Cardiac muscle cell (in vitro differentiated cells and primary cell): ENCODE measurements at regions not wholly inside any gene's neighbourhood (a gene's known extent, or its start where the extent isn't known, plus 50 kb on each side); places are given as distances from the start of the nearest gene placed in this dataset.

Experiments used
- DNase-seq, 2 donors: peaks; one replicate each; pipeline versions ENCODE4 v3.0.0 to v3.0.0-alpha.2; 2010 to 2017; ENCODE audit warnings: low read depth in 1 of 2, low spot score in 1 of 2
- H3K27ac ChIP-seq: fragments of 200-600 bp; sonication (generic); 2 replicates; pipeline ENCODE4 v1.5.1; 2016
- H3K27me3 ChIP-seq: fragments of 200-600 bp; sonication (generic); 2 replicates; pipeline ENCODE4 v1.6.0; 2016; ENCODE audit warnings: control low read depth
- H3K36me3 ChIP-seq: fragments of 200-600 bp; sonication (generic); 2 replicates; pipeline ENCODE4 v1.5.1; 2016; ENCODE audit warnings: control low read depth
- H3K4me1 ChIP-seq: fragments of 200-600 bp; sonication (generic); 2 replicates; pipeline ENCODE4 v1.8.1; 2017; ENCODE audit warnings: low read depth, mild to moderate bottlenecking, mixed run types
- H3K4me3 ChIP-seq: fragments of 200-600 bp; sonication (generic); 2 replicates; pipeline ENCODE4 v1.5.1; 2016; ENCODE audit warnings: mild to moderate bottlenecking
- H3K9me3 ChIP-seq: fragments of 200-600 bp; sonication (generic); 2 replicates; pipeline ENCODE4 v1.5.1; 2017; ENCODE audit warnings: low read depth, mild to moderate bottlenecking, control low read depth
- TF ChIP-seq, protein P1 (sequence below): IDR thresholded peaks from 2 replicates; pipeline ENCODE4 v1.5.1; 2012; ENCODE audit warnings: low read depth, mild to moderate bottlenecking, low read length

DNA sequence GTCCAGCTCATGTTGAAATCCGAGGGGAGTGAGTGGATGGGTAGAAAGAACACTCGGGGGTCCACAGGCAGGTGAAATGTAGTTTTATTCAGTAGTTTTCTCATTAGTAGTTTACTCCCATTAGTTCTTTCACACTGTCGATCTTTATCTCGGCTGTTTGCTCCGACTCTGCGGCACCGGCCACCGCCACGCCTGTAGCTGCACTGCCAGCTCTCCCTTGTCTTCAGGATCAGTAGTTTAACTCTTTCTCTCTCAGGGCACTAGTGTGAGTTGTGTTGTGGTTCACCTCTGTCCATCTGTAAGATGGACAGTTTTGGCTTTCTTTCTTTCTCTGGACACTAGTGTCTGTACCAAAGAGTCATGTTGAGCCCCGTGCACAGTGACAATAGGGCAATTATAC, 195.7 kb downstream of the LMBRD1 start:
- Histone ChIP-seq H3K36me3 (no peaks in the 10 kb centered on the region), H3K4me1 (no peaks in the 10 kb centered on the region), H3K27me3 (no peaks in the 10 kb centered on the region), H3K27ac (no peak overlapping the region), H3K9me3 (no peaks in the 10 kb centered on the region), H3K4me3 (no peak overlapping the region)
- DNase-seq, result no peak
- TF ChIP-seq, protein P1, sequence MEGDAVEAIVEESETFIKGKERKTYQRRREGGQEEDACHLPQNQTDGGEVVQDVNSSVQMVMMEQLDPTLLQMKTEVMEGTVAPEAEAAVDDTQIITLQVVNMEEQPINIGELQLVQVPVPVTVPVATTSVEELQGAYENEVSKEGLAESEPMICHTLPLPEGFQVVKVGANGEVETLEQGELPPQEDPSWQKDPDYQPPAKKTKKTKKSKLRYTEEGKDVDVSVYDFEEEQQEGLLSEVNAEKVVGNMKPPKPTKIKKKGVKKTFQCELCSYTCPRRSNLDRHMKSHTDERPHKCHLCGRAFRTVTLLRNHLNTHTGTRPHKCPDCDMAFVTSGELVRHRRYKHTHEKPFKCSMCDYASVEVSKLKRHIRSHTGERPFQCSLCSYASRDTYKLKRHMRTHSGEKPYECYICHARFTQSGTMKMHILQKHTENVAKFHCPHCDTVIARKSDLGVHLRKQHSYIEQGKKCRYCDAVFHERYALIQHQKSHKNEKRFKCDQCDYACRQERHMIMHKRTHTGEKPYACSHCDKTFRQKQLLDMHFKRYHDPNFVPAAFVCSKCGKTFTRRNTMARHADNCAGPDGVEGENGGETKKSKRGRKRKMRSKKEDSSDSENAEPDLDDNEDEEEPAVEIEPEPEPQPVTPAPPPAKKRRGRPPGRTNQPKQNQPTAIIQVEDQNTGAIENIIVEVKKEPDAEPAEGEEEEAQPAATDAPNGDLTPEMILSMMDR, result no peak

GRCh38 chr6:69594405-69594804, 202.4 kb downstream of the LMBRD1 start:
- Histone ChIP-seq H3K27me3 (no peaks in the 10 kb centered on the region), H3K4me3 (no peak overlapping the region), H3K4me1 (no peaks in the 10 kb centered on the region), H3K9me3 (no peaks in the 10 kb centered on the region), H3K27ac (no peak overlapping the region), H3K36me3 (no peaks in the 10 kb centered on the region)
- TF ChIP-seq, protein P1, result no peak
- DNase-seq, result no peak

DNA sequence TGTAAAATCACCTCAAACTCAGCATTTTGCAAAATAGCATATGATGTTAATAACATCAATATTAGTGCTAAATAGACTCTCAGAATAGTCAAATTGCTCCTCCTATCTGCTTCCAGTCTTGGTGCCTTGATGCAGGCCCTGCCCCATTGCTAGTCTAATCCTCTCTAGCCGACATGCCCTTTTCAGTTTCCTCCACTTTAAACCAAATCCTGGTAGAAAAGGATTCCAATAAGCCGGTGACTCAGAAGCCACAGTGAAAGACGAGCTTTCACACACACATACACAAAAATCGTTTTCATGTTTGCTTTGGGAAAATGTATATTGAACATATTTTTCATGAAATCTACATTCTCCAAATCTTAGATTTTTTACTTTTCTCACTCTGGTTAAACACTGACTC, 203.1 kb downstream of the LMBRD1 start:
- Histone ChIP-seq H3K4me1 (no peaks in the 10 kb centered on the region), H3K27me3 (no peaks in the 10 kb centered on the region), H3K27ac (no peak overlapping the region), H3K4me3 (no peak overlapping the region), H3K36me3 (no peaks in the 10 kb centered on the region), H3K9me3 (no peaks in the 10 kb centered on the region)
- TF ChIP-seq, protein P1, result no peak
- no peak for DNase-seq

- TF ChIP-seq, protein P1, result no peak
- peaks cover 32% of the 10 kb centered on the region for H3K4me1 ChIP-seq
- H3K27ac ChIP-seq, result no peak overlapping the region
Measured at GRCh38 chr6:69589626-69590025, 207.2 kb downstream of the LMBRD1 start.

DNA sequence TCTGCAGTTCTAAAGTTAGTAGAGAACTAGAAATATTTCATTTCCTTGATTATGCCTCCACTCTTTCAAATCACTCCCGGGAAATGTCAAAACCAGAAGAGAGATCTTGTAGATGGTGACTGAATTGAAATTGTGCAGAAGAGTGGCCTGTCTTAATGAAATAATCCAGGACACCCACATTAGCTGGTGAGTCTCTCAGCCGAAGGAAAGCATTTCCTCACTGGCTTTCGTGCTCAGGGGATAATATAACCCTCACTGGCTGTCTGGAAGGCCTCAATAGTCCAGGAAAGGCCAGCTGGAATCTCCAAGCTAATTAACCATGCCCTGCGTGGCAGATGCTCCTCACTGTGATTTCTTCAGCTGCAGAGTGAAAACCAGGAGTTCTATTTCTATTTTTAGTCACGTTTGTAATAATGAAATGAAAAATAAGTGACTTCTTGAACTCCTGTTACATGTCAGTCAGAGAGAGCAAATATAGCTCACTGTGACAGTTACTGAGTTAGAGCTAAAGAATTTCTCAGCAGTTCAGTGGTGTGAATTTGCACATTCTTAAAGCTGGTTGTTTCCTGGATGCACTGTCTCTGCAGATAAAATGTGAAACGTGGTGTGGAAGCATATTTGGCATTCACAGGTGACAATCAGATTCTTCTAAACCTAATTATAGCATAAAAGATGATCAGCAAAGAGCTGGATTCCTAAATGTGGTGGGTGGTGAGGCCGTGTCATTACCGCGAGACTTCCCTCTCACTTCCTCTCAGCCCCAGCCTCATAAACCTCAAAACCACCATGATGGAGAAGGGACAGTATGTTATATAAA, 211.7 kb downstream of the LMBRD1 start:
- Histone ChIP-seq H3K36me3 (no peaks in the 10 kb centered on the region), H3K4me1 (peaks cover 43% of the 10 kb centered on the region), H3K4me3 (no peak overlapping the region), H3K27me3 (no peaks in the 10 kb centered on the region), H3K9me3 (no peaks in the 10 kb centered on the region), H3K27ac (peak overlapping the region; percentile 91)
- TF ChIP-seq, protein P1, result no peak
- DNase-seq, result peak in 1 of 2 donors; percentile 88

More at GRCh38 chr6:69589626-69590025, 207.2 kb downstream of the LMBRD1 start:
- no peak overlapping the region for H3K4me3 ChIP-seq
- H3K9me3 ChIP-seq, result no peaks in the 10 kb centered on the region
- no peaks in the 10 kb centered on the region for H3K27me3 ChIP-seq
- DNase-seq, result no peak
- no peaks in the 10 kb centered on the region for H3K36me3 ChIP-seq
